ENCODE measurements at regions not wholly inside any gene's neighbourhood (a gene's known extent, or its start where the extent isn't known, plus 50 kb on each side); places are given as distances from the start of the nearest gene placed in this dataset.

DNA sequence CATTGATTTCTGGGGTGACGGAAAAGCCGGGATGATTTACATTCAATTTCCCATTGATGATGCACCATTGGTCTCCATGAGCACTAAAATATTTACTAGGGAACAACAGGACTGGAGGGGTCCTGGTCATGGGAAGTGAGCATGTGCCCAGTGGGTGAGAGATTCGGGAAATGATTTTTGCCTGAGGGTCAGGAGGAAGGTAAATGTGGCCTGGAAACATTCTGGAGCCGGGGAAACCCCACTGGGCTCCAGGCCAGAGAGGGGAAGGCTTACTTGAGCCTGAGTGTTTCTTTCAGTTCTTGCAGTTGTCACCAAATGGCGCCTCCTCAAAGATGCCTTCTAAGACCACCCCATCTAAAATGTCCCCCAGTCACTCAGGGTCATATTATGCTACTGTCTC lies 532.3 kb upstream of the TBX3 start:
- TF ChIP-seq, protein P1, sequence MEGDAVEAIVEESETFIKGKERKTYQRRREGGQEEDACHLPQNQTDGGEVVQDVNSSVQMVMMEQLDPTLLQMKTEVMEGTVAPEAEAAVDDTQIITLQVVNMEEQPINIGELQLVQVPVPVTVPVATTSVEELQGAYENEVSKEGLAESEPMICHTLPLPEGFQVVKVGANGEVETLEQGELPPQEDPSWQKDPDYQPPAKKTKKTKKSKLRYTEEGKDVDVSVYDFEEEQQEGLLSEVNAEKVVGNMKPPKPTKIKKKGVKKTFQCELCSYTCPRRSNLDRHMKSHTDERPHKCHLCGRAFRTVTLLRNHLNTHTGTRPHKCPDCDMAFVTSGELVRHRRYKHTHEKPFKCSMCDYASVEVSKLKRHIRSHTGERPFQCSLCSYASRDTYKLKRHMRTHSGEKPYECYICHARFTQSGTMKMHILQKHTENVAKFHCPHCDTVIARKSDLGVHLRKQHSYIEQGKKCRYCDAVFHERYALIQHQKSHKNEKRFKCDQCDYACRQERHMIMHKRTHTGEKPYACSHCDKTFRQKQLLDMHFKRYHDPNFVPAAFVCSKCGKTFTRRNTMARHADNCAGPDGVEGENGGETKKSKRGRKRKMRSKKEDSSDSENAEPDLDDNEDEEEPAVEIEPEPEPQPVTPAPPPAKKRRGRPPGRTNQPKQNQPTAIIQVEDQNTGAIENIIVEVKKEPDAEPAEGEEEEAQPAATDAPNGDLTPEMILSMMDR (IDR thresholded peaks at IDR 0.05 in 4 of 5, conservative IDR thresholded peaks at IDR 0.05 in 1 of 5), result no peak
- TF ChIP-seq POLR2A (IDR thresholded peaks at IDR 0.05), result no peak

Measured in gastrocnemius medialis (tissue), 4 donors.